MM.1S (cell line): ENCODE measurements at regions not wholly inside any gene's neighbourhood (a gene's known extent, or its start where the extent isn't known, plus 50 kb on each side); places are given as distances from the start of the nearest gene placed in this dataset.

Experiments used
- CTCF ChIP-seq: fragments of 300-600 bp; sonication (generic); IDR thresholded peaks from 2 replicates; pipeline ENCODE4 v1.5.1; 2016; ENCODE audit warnings: antibody characterized with exemption, low read length, mixed read lengths
- EZH2 ChIP-seq: fragments of 300-600 bp; sonication (generic); optimal IDR thresholded peaks from 2 replicates; pipeline ENCODE3; 2017; ENCODE audit warnings: low read depth, mild to moderate bottlenecking, antibody characterized with exemption, low read length, mixed read lengths
- EZH2phosphoT487 ChIP-seq: fragments of 300-600 bp; sonication (generic); IDR thresholded peaks from 2 replicates; pipeline ENCODE4 v1.6.1; 2018; ENCODE audit warnings: antibody characterized with exemption, low read length

GRCh38 chr3:193772422-193772763 lies 179.4 kb downstream of the OPA1 start:
- no peak for TF ChIP-seq CTCF
- no peak for TF ChIP-seq EZH2
- no peak for TF ChIP-seq EZH2phosphoT487
